Stomach smooth muscle (tissue), 2 donors: ENCODE measurements at regions not wholly inside any gene's neighbourhood (a gene's known extent, or its start where the extent isn't known, plus 50 kb on each side); places are given as distances from the start of the nearest gene placed in this dataset.
"Not testable (repeated sequence)": the region's sequence is repeated elsewhere in the genome, so short reads cannot be mapped to it uniquely, and the experiment has no call there.

Source experiments
- H3K27ac ChIP-seq: one replicate; pipeline ENCODE4 v1.7.0; 2013; ENCODE audit warnings: mild to moderate bottlenecking, low read length, inconsistent platforms
- H3K27me3 ChIP-seq, 2 donors: one replicate each; pipeline ENCODE4 v1.7.0; 2013; ENCODE audit warnings: low read length in 2 of 2; ENCODE audit not compliant: insufficient read depth in 2 of 2, control insufficient read depth in 1 of 2
- H3K36me3 ChIP-seq, 2 donors: one replicate each; pipeline ENCODE4 v1.7.0; 2013; ENCODE audit warnings: low read length in 2 of 2; ENCODE audit not compliant: control insufficient read depth in 2 of 2, insufficient read depth in 2 of 2
- H3K4me1 ChIP-seq: one replicate; pipeline ENCODE4 v1.7.0; 2013; ENCODE audit warnings: low read length; ENCODE audit not compliant: control insufficient read depth, insufficient read depth
- H3K4me3 ChIP-seq, 2 donors: one replicate each; pipeline ENCODE4 v1.7.0; 2013; ENCODE audit warnings: low read length in 2 of 2
- H3K9ac ChIP-seq, 2 donors: one replicate each; pipeline ENCODE4 v1.7.0; 2013; ENCODE audit warnings: low read length in 2 of 2, mild to moderate bottlenecking in 1 of 2
- H3K9me3 ChIP-seq, 2 donors: one replicate each; pipeline ENCODE4 v1.7.0; 2013; ENCODE audit warnings: low read length in 2 of 2; ENCODE audit not compliant: control insufficient read depth in 2 of 2
- donor health status: healthy.
- donor health status: Pancreatic carcinoma.

GRCh38 chr1:149664624-149665023, 81.0 kb downstream of the PPIAL4C start:
- H3K9ac ChIP-seq, H3K9me3 ChIP-seq, H3K4me3 ChIP-seq, H3K27me3 ChIP-seq, H3K36me3 ChIP-seq, H3K27ac ChIP-seq, H3K4me1 ChIP-seq: not testable (repeated sequence)

GRCh38 chr1:149665033-149665432, 81.4 kb downstream of the PPIAL4C start:
- H3K9ac ChIP-seq, H3K27me3 ChIP-seq, H3K36me3 ChIP-seq, H3K4me1 ChIP-seq, H3K27ac ChIP-seq, H3K9me3 ChIP-seq, H3K4me3 ChIP-seq: not testable (repeated sequence)

GRCh38 chr1:149665528-149665927, 81.9 kb downstream of the PPIAL4C start:
- not testable (repeated sequence) for H3K9ac ChIP-seq, H3K4me1 ChIP-seq, H3K27me3 ChIP-seq, H3K27ac ChIP-seq, H3K9me3 ChIP-seq, H3K4me3 ChIP-seq, H3K36me3 ChIP-seq

GRCh38 chr1:149673231-149673909, 89.7 kb downstream of the PPIAL4C start:
- not testable (repeated sequence) for H3K27ac ChIP-seq, H3K4me1 ChIP-seq, H3K36me3 ChIP-seq, H3K4me3 ChIP-seq, H3K9me3 ChIP-seq, H3K9ac ChIP-seq, H3K27me3 ChIP-seq

GRCh38 chr1:149674921-149675320, 91.3 kb downstream of the PPIAL4C start:
- not testable (repeated sequence) for H3K27ac ChIP-seq

GRCh38 chr1:149677359-149677758, 93.7 kb downstream of the PPIAL4C start:
- H3K9ac ChIP-seq = not testable (repeated sequence)

More at GRCh38 chr1:149674921-149675320, 91.3 kb downstream of the PPIAL4C start:
- H3K9ac ChIP-seq, H3K27me3 ChIP-seq, H3K9me3 ChIP-seq, H3K4me3 ChIP-seq, H3K36me3 ChIP-seq, H3K4me1 ChIP-seq: not testable (repeated sequence)

GRCh38 chr1:149686593-149687238, 95.8 kb upstream of the FCGR1A start:
- H3K27ac ChIP-seq, H3K9ac ChIP-seq, H3K4me3 ChIP-seq, H3K9me3 ChIP-seq, H3K4me1 ChIP-seq, H3K36me3 ChIP-seq, H3K27me3 ChIP-seq: not testable (repeated sequence)

More at GRCh38 chr1:149677359-149677758, 93.7 kb downstream of the PPIAL4C start:
- H3K4me3 ChIP-seq, H3K27ac ChIP-seq, H3K4me1 ChIP-seq, H3K36me3 ChIP-seq, H3K9me3 ChIP-seq, H3K27me3 ChIP-seq: not testable (repeated sequence)

GRCh38 chr1:149691399-149691798, 91.1 kb upstream of the FCGR1A start:
- not testable (repeated sequence) for H3K9me3 ChIP-seq, H3K4me1 ChIP-seq, H3K9ac ChIP-seq, H3K4me3 ChIP-seq, H3K27me3 ChIP-seq, H3K36me3 ChIP-seq, H3K27ac ChIP-seq

- not testable (repeated sequence) for H3K27me3 ChIP-seq, H3K9ac ChIP-seq, H3K36me3 ChIP-seq, H3K27ac ChIP-seq, H3K4me1 ChIP-seq, H3K9me3 ChIP-seq, H3K4me3 ChIP-seq
Measured at GRCh38 chr1:149692804-149693539, 89.5 kb upstream of the FCGR1A start.

- not testable (repeated sequence) for H3K36me3 ChIP-seq, H3K4me3 ChIP-seq, H3K27ac ChIP-seq
Measured at GRCh38 chr1:149695066-149695465, 87.4 kb upstream of the FCGR1A start.

GRCh38 chr1:149700220-149700619, 82.3 kb upstream of the FCGR1A start:
- not testable (repeated sequence) for H3K27me3 ChIP-seq, H3K4me1 ChIP-seq, H3K9me3 ChIP-seq, H3K9ac ChIP-seq, H3K4me3 ChIP-seq, H3K36me3 ChIP-seq, H3K27ac ChIP-seq

More at GRCh38 chr1:149695066-149695465, 87.4 kb upstream of the FCGR1A start:
- H3K9me3 ChIP-seq, H3K4me1 ChIP-seq, H3K9ac ChIP-seq, H3K27me3 ChIP-seq: not testable (repeated sequence)
